ENCODE measurements at regions not wholly inside any gene's neighbourhood (a gene's known extent, or its start where the extent isn't known, plus 50 kb on each side); places are given as distances from the start of the nearest gene placed in this dataset.

- no peak for DNase-seq
Observed at GRCh38 chr2:103525756-103526155, 763.9 kb downstream of the TMEM182 start.

- no peak for DNase-seq
Observed at GRCh38 chr2:103526757-103527156, 764.9 kb downstream of the TMEM182 start.

- DNase-seq = no peak
Observed at GRCh38 chr2:103527278-103527677, 765.4 kb downstream of the TMEM182 start.

- no peak for DNase-seq
Observed at GRCh38 chr2:103529798-103530502, 768.1 kb downstream of the TMEM182 start.

- DNase-seq = no peak
Observed at GRCh38 chr2:103552775-103553174, 790.9 kb downstream of the TMEM182 start.

GRCh38 chr2:103594823-103595222 is 833.0 kb downstream of the TMEM182 start:
- no peak for DNase-seq

- DNase-seq = no peak
Observed at GRCh38 chr2:103605071-103605780, 843.4 kb downstream of the TMEM182 start.

- no peak for DNase-seq
Observed at GRCh38 chr2:103615611-103616105, 853.8 kb downstream of the TMEM182 start.

- no peak for DNase-seq
Observed at GRCh38 chr2:103616891-103617290, 855.1 kb downstream of the TMEM182 start.

GRCh38 chr2:103618112-103618511 is 856.3 kb downstream of the TMEM182 start:
- DNase-seq = no peak

- no peak for DNase-seq
Observed at GRCh38 chr2:103627301-103627700, 865.5 kb downstream of the TMEM182 start.

GRCh38 chr2:103638978-103639377 is 877.1 kb downstream of the TMEM182 start:
- no peak for DNase-seq

GRCh38 chr2:103656558-103656957 is 894.7 kb downstream of the TMEM182 start:
- DNase-seq = no peak

- DNase-seq = no peak
Observed at GRCh38 chr2:103660519-103660918, 898.7 kb downstream of the TMEM182 start.

GRCh38 chr2:103660947-103661346 is 899.1 kb downstream of the TMEM182 start:
- no peak for DNase-seq

- no peak for DNase-seq
Observed at GRCh38 chr2:103664690-103665089, 902.9 kb downstream of the TMEM182 start.

- no peak for DNase-seq
Observed at GRCh38 chr2:103667335-103667884, 905.6 kb downstream of the TMEM182 start.

- no peak for DNase-seq
Observed at GRCh38 chr2:103669531-103669930, 907.7 kb downstream of the TMEM182 start.
